ENCODE measurements at regions not wholly inside any gene's neighbourhood (a gene's known extent, or its start where the extent isn't known, plus 50 kb on each side); places are given as distances from the start of the nearest gene placed in this dataset.

DNA sequence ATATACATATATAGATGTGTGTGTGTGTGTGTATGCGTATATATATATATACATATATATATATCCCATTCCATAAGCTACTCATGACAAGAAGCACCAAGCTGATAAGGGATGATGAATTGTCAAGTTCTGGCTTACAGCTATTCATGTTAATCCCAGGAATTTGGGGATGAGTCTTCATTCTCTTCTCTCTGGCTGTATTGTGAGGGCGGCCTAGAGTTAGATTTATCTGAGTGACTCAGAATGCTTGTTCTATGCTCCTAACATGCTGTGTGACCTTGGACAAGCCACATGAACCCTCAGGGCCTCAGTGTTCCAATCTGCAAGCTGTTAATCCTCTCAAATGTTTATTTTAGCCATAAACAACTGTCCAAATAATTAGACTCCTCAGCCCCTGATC, 749.0 kb downstream of the MED13L start:
- TF ChIP-seq, protein P1, sequence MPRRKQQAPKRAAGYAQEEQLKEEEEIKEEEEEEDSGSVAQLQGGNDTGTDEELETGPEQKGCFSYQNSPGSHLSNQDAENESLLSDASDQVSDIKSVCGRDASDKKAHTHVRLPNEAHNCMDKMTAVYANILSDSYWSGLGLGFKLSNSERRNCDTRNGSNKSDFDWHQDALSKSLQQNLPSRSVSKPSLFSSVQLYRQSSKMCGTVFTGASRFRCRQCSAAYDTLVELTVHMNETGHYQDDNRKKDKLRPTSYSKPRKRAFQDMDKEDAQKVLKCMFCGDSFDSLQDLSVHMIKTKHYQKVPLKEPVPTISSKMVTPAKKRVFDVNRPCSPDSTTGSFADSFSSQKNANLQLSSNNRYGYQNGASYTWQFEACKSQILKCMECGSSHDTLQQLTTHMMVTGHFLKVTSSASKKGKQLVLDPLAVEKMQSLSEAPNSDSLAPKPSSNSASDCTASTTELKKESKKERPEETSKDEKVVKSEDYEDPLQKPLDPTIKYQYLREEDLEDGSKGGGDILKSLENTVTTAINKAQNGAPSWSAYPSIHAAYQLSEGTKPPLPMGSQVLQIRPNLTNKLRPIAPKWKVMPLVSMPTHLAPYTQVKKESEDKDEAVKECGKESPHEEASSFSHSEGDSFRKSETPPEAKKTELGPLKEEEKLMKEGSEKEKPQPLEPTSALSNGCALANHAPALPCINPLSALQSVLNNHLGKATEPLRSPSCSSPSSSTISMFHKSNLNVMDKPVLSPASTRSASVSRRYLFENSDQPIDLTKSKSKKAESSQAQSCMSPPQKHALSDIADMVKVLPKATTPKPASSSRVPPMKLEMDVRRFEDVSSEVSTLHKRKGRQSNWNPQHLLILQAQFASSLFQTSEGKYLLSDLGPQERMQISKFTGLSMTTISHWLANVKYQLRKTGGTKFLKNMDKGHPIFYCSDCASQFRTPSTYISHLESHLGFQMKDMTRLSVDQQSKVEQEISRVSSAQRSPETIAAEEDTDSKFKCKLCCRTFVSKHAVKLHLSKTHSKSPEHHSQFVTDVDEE (CRISPR knock-in tag; IDR thresholded peaks at IDR 0.05), result no peak
- TF ChIP-seq ARNTL (CRISPR knock-in tag; IDR thresholded peaks at IDR 0.05; ENCODE audit: borderline replicate concordance, low read depth), result no peak
- TF ChIP-seq, protein P2, sequence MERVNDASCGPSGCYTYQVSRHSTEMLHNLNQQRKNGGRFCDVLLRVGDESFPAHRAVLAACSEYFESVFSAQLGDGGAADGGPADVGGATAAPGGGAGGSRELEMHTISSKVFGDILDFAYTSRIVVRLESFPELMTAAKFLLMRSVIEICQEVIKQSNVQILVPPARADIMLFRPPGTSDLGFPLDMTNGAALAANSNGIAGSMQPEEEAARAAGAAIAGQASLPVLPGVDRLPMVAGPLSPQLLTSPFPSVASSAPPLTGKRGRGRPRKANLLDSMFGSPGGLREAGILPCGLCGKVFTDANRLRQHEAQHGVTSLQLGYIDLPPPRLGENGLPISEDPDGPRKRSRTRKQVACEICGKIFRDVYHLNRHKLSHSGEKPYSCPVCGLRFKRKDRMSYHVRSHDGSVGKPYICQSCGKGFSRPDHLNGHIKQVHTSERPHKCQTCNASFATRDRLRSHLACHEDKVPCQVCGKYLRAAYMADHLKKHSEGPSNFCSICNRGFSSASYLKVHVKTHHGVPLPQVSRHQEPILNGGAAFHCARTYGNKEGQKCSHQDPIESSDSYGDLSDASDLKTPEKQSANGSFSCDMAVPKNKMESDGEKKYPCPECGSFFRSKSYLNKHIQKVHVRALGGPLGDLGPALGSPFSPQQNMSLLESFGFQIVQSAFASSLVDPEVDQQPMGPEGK (CRISPR knock-in tag; IDR thresholded peaks at IDR 0.05; ENCODE audit: borderline replicate concordance), result no peak
- no peak for TF ChIP-seq BACH2 (CRISPR knock-in tag; IDR thresholded peaks at IDR 0.05; ENCODE audit: borderline replicate concordance)
- TF ChIP-seq ZC3H10 (CRISPR knock-in tag; IDR thresholded peaks at IDR 0.05), result no peak
- TF ChIP-seq, protein P3, sequence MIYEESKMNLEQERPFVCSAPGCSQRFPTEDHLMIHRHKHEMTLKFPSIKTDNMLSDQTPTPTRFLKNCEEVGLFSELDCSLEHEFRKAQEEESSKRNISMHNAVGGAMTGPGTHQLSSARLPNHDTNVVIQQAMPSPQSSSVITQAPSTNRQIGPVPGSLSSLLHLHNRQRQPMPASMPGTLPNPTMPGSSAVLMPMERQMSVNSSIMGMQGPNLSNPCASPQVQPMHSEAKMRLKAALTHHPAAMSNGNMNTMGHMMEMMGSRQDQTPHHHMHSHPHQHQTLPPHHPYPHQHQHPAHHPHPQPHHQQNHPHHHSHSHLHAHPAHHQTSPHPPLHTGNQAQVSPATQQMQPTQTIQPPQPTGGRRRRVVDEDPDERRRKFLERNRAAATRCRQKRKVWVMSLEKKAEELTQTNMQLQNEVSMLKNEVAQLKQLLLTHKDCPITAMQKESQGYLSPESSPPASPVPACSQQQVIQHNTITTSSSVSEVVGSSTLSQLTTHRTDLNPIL (CRISPR knock-in tag; IDR thresholded peaks at IDR 0.05; ENCODE audit: low read depth), result no peak
- TF ChIP-seq ZNF8 (CRISPR knock-in tag; IDR thresholded peaks at IDR 0.05), result no peak
- no peak for TF ChIP-seq PPARA (CRISPR knock-in tag; IDR thresholded peaks at IDR 0.05; ENCODE audit: borderline replicate concordance)
- TF ChIP-seq, protein P4, sequence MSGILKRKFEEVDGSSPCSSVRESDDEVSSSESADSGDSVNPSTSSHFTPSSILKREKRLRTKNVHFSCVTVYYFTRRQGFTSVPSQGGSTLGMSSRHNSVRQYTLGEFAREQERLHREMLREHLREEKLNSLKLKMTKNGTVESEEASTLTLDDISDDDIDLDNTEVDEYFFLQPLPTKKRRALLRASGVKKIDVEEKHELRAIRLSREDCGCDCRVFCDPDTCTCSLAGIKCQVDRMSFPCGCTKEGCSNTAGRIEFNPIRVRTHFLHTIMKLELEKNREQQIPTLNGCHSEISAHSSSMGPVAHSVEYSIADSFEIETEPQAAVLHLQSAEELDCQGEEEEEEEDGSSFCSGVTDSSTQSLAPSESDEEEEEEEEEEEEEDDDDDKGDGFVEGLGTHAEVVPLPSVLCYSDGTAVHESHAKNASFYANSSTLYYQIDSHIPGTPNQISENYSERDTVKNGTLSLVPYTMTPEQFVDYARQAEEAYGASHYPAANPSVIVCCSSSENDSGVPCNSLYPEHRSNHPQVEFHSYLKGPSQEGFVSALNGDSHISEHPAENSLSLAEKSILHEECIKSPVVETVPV (CRISPR knock-in tag; IDR thresholded peaks at IDR 0.05), result no peak
- TF ChIP-seq GLIS3 (CRISPR knock-in tag; IDR thresholded peaks at IDR 0.05), result no peak
- TF ChIP-seq ZNF70 (CRISPR knock-in tag; IDR thresholded peaks at IDR 0.05), result no peak
- TF ChIP-seq TCF4 (CRISPR knock-in tag; IDR thresholded peaks at IDR 0.05; ENCODE audit: borderline replicate concordance), result no peak
- TF ChIP-seq CSDC2 (CRISPR knock-in tag; IDR thresholded peaks at IDR 0.05), result no peak
- TF ChIP-seq ZNF565 (CRISPR knock-in tag; conservative IDR thresholded peaks at IDR 0.05; ENCODE audit: low read depth), result no peak
- TF ChIP-seq, protein P5, sequence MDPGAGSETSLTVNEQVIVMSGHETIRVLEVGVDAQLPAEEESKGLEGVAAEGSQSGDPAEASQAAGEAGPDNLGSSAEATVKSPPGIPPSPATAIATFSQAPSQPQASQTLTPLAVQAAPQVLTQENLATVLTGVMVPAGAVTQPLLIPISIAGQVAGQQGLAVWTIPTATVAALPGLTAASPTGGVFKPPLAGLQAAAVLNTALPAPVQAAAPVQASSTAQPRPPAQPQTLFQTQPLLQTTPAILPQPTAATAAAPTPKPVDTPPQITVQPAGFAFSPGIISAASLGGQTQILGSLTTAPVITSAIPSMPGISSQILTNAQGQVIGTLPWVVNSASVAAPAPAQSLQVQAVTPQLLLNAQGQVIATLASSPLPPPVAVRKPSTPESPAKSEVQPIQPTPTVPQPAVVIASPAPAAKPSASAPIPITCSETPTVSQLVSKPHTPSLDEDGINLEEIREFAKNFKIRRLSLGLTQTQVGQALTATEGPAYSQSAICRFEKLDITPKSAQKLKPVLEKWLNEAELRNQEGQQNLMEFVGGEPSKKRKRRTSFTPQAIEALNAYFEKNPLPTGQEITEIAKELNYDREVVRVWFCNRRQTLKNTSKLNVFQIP (CRISPR knock-in tag; IDR thresholded peaks at IDR 0.05; ENCODE audit: borderline replicate concordance, low read depth), result no peak
- no peak for TF ChIP-seq ZFP30 (CRISPR knock-in tag; IDR thresholded peaks at IDR 0.05)

DNA sequence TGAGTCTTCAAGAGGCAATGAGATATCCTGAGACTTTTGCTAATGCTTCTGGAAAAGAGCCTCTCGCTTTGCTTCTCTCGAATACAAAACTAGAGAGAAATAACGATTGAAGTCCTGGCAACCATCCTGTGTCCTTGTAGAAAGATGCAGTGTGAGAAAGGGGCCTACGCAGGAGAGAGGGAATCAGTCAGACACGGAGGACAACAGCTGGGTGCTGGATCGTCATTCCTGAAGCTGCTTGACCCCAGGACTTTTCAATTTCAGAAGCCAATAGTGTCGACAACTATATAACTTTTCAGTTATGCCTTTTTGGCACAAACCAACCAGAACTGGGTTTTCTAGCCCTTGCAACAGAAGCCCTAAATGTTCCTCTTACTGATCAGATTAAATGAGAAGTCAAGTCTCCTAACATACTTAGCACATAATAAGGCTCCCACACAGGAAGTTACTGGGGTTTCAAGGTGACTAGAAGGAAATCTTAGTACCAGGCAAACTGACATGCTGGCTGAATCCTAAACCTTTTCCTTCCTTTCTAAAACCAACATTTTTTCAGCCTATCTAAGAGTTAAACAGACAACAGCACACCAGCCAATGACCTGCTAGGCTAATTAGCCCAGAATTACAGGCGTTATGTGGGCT, 755.6 kb downstream of the MED13L start:
- no peak for ATAC-seq
- TF ChIP-seq, protein P3 (CRISPR knock-in tag; IDR thresholded peaks at IDR 0.05; ENCODE audit: low read depth), result no peak
- TF ChIP-seq ZFP30 (CRISPR knock-in tag; IDR thresholded peaks at IDR 0.05) (no peak), ZNF8 (CRISPR knock-in tag; IDR thresholded peaks at IDR 0.05) (no peak), TOX (CRISPR knock-in tag; IDR thresholded peaks at IDR 0.05; ENCODE audit: borderline replicate concordance) (no peak), CSDC2 (CRISPR knock-in tag; IDR thresholded peaks at IDR 0.05) (no peak), OSR1 (CRISPR knock-in tag; IDR thresholded peaks at IDR 0.05) (no peak), RARB (CRISPR knock-in tag; IDR thresholded peaks at IDR 0.05) (no peak), ESRRG (CRISPR knock-in tag; IDR thresholded peaks at IDR 0.05) (no peak), ZNF70 (CRISPR knock-in tag; IDR thresholded peaks at IDR 0.05) (no peak)
- TF ChIP-seq, protein P1 (CRISPR knock-in tag; IDR thresholded peaks at IDR 0.05), result no peak

More for the DNA sequence above, 749.0 kb downstream of the MED13L start:
- no peak for ATAC-seq
